C1 segment of cervical spinal cord (tissue), 14 donors: ENCODE measurements at regions not wholly inside any gene's neighbourhood (a gene's known extent, or its start where the extent isn't known, plus 50 kb on each side); places are given as distances from the start of the nearest gene placed in this dataset.

Source experiments
- DNase-seq, 14 donors: peaks; one replicate each; lab custom pipeline; 2025; lab: John Stamatoyannopoulos, UW

GRCh38 chr2:9756692-9757250 lies 86.5 kb upstream of the TAF1B start:
- peak in 1 of 14 donors; percentile 33 for DNase-seq

DNA sequence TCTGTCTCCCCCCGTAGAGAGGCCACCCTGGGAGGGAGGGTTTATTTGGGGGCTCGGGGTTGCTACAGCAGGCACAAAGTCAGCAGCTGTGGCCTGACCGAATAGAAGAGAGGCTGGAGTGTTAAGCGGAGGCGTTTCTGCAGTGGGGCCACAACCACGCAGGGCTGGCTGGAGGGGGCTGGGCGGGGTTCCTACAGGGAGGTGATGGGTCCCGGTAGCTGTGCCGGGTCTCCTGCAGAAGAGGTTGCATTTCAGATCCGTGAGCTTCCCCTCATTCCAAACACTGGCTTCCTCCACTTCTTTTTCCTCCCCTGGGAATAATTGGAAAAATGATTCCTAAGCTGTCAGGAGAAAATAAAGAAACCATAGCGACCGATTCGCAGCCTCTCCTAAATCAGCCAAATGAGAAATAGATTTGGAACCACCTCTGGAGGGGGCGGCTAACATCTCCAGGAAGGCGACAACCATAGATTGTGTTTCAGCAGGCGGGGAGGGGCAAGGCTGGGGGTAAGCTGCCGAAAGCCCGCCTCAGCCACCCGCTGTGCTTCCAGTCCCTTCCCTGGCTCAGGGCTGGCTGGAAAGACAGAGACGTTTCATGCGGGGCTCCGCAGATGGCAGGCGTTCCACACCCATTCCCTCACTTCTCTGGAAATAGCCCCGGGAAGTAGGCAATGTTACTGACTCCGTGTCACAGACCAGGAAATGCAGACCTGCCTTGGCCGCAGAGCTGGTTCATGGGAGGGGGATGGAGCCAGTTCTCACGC lies 85.6 kb upstream of the TAF1B start:
- peak in 6 of 14 donors; percentile 11 to 81 (median 27) for DNase-seq

DNA sequence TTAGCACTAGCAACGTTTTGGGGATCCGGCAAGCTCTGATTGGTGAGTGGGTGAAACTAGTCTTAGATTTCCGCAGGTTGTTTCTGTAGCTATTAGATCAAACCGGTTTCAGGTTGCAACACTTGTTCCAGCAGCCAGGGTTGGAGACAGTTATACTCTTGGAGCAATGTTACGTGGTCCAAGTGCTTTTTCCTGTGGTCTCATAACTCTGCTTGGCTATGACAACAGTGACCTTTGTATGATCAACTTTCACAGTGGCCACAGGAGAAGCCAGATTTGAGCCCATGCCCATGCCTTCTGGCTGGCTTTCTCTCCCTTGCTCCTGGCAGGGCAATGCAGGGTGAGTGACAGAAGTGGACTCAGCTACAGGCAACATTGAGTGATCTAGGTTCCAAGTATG lies 84.5 kb upstream of the TAF1B start:
- peak in 1 of 14 donors; percentile 48 for DNase-seq

- no peak for DNase-seq
Measured at GRCh38 chr2:9760069-9760901, 83.0 kb upstream of the TAF1B start.

GRCh38 chr2:9760902-9761228 lies 82.4 kb upstream of the TAF1B start:
- no peak for DNase-seq

DNA sequence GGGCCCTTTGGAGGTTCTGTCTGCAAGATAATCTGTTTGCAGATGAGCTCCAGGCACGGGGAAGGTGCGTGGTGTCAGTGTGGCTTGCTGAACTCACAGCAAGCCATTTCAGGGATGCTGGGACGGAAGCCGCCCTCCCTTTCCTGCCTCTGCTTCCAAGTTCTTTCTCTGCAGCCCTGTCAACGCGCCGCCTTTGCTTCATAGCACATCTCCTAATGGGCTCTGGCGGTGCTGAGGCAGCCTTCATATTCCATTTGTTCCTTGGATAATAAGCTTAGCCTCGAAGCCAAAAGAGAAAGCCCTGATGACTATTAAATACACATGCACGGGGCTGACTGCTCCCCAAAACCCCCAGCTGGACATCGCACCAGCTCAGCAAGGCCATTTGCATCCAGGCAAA lies 81.7 kb upstream of the TAF1B start:
- DNase-seq = peak in 1 of 14 donors; percentile 81

DNA sequence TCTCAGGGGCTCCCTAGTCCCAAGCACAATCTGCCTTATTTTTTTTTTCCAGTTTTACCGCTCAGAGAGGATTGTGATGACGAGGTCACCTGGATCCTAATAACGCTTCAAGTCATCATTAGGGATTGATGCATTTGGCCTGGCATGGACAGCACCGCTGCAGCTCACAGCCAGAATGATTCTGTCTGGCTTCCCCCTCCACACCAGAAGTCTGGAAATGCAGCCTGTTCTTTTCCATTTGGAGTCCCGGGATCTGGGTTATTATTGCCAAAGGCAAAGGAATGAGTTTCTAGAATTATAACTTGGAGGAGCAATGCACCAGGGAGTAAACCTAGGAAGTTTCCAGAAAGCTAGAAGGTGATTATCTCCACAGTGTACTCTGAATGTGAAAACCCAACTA lies 81.1 kb upstream of the TAF1B start:
- DNase-seq = peak in 1 of 14 donors; percentile 49

DNA sequence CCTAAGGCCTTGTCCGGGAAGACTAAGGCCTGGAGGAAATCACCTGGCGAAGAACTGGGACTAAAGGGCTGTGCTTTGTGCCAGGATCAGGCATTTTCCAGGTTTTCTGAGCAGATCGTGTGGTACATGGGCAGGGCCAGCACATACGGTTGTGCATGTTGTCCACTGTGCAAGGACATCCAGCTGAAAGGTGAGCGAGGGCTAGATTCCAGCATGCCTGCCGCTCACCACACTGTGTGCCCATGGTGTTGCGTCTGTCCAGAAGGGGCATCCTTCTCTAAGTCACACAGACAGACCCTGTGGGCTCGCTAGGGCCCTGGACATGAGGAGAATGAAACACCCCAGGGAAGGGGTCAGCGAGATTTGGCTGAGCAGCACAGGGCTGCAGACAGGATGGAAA lies 80.3 kb upstream of the TAF1B start:
- peak in 1 of 14 donors; percentile 47 for DNase-seq

- DNase-seq = peak in 1 of 14 donors; percentile 89
Measured at GRCh38 chr2:9763356-9764152, 79.7 kb upstream of the TAF1B start.

GRCh38 chr2:9764153-9764778 lies 79.0 kb upstream of the TAF1B start:
- peak in 1 of 14 donors; percentile 69 for DNase-seq

GRCh38 chr2:9765611-9766531 lies 77.4 kb upstream of the TAF1B start:
- peak in 1 of 14 donors; percentile 88 for DNase-seq

- DNase-seq = no peak
Measured at GRCh38 chr2:9767656-9768281, 75.5 kb upstream of the TAF1B start.

DNA sequence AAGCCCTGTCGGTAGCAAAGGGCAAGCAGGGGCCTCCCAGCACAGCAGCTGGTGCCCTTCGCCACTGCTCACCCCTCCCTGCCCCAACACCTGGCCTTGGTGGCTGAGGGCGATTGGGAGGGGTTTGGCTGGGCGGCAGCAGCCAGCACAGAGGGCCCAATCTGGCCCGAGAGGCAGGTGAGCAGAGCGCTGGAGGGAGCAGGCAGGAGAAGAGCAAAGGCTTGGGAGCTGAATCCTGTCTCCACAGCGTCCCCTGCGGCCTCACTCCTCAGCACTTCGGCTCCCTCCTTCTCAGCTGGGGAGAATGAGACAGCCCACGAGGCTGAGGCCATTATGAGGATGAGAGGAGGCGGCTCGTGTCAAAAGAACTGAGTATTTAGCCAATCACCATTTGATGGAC lies 74.9 kb upstream of the TAF1B start:
- DNase-seq = peak in 1 of 14 donors; percentile 68

GRCh38 chr2:9769171-9770005 lies 73.9 kb upstream of the TAF1B start:
- DNase-seq = peak in 1 of 14 donors; percentile 68

- DNase-seq = no peak
Measured at GRCh38 chr2:9770006-9770307, 73.3 kb upstream of the TAF1B start.

GRCh38 chr2:9770308-9771100 lies 72.8 kb upstream of the TAF1B start:
- DNase-seq = peak in 10 of 14 donors; percentile 20 to 59 (median 40)

DNA sequence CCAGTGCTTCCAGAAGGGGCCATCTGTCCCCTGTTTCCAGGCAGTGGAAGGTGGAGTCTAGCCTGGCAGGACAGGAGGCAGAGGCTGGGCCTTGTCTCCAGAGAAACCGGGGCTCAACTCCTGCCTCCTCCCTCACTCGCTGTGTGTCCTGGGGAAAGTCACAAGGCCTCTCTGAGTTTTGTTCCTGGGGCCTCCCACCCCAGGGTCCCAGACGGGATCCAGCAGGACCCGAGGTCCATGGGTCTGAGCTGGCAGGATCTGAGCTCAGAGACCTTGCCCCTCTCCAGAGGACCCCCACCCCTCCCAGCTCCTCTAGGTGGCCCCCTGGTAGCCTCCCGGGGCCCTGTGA lies 72.2 kb upstream of the TAF1B start:
- no peak for DNase-seq

- DNase-seq = peak in 3 of 14 donors; percentile 20 to 62 (median 20)
Measured at GRCh38 chr2:9771481-9772017, 71.7 kb upstream of the TAF1B start.
